Skin epidermis (tissue), 12 donors: ENCODE measurements at regions not wholly inside any gene's neighbourhood (a gene's known extent, or its start where the extent isn't known, plus 50 kb on each side); places are given as distances from the start of the nearest gene placed in this dataset.
A peak's percentile ranks its signal among the peaks of the same experiment; 100 is the strongest.

Source experiments
- H3K27ac ChIP-seq, 21 experiments: fragments of 200-600 bp; sonication (generic) in 11 of 21; one replicate each; pipeline ENCODE4 v1.5.0; 2020; ENCODE audit warnings: mild to moderate bottlenecking in 3 of 21, inconsistent platforms in 2 of 21, moderate library complexity in 2 of 21
- H3K4me3 ChIP-seq, 7 experiments: fragments of 200-600 bp; sonication (generic) in 2 of 7; one replicate each; pipeline ENCODE4 v1.5.0; 2020; ENCODE audit warnings: inconsistent platforms in 2 of 7, mild to moderate bottlenecking in 2 of 7, moderate library complexity in 1 of 7

DNA sequence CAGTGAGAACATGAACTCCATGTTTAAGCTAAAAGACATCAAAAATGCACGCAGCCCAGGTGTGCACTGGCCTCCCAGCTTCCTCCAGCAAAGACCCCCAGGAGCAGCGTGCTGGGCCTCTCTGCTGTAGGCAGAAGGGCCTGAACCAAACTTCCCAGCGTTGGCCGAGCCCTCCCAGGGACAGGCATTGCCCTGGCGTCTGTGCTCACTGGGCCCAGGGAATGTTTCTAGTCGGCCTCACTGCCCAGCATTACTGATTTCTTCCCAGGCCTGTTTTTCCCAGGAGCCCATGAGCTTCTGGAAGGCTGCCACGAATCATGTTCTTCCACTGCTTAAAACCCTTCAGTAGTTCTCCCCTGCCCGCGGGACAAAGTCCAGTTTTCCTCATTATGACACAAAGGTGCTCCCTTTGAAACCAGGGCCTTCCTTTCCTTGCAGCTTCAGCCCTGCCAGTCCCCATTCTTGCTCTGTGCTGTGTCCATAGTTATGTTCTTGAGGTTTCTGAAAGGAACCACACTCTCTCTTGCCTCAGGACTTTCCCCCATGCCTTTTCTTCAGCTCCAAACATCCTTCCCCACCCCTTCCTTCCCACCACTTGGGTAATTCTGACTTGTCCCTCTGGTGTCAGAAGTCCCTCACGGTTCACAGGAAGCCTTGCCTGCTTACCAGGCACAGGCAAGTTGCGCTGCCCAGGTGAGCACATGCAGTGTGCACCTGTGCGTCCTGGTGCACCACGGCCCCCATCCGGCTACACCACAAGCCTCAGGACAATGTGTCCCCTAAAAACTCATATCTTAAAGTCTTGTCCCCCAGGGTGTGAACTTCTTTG lies 93.4 kb upstream of the ENPP6 start:
- H3K27ac ChIP-seq = no peak overlapping the region
- no peak overlapping the region for H3K4me3 ChIP-seq

- H3K27ac ChIP-seq = no peak overlapping the region
- H3K4me3 ChIP-seq = no peak overlapping the region
These were observed 92.5 kb upstream of the ENPP6 start for GRCh38 chr4:184310171-184310567.

GRCh38 chr4:184309241-184310170 lies 91.8 kb upstream of the ENPP6 start:
- H3K27ac ChIP-seq = no peak overlapping the region
- H3K4me3 ChIP-seq = no peak overlapping the region

DNA sequence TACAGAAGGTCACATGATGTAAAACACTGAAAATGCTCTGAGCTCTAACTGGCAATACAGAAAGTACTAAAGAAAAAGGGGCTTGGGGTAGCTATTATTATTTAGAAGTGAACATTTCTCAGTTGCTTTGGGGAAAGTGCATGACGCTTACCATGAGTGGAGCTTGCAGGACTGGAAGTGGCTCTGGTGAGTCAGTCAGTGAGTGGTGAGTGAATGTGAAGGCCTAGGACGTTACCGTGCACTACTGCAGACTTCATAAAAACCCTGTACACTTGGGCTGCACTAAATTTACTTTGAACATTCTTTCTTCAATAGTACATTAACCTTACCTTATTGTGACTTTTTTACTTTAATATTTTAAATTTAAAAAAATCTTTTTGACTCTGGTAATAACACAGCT lies 89.3 kb upstream of the ENPP6 start:
- H3K4me3 ChIP-seq = no peak overlapping the region
- no peak overlapping the region for H3K27ac ChIP-seq

DNA sequence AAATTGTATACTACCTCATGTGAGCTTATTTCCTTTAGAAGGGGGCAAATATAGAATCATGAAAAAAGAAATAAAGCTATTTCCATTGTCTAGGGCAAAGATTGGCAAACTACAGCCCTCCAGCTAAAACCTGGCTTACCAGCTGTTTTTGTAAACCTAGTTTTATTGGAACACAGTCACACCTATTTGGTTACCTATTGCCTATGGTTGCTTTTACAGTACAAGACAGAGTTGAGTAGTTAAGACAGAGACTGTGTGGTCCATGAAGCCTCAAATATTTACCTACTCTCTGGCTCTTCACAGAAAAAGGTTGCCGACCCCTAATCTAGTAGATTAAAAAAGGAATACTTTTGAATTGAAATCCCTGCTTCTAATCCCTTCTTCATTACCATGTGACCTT lies 88.8 kb upstream of the ENPP6 start:
- H3K4me3 ChIP-seq = no peak overlapping the region
- no peak overlapping the region for H3K27ac ChIP-seq

DNA sequence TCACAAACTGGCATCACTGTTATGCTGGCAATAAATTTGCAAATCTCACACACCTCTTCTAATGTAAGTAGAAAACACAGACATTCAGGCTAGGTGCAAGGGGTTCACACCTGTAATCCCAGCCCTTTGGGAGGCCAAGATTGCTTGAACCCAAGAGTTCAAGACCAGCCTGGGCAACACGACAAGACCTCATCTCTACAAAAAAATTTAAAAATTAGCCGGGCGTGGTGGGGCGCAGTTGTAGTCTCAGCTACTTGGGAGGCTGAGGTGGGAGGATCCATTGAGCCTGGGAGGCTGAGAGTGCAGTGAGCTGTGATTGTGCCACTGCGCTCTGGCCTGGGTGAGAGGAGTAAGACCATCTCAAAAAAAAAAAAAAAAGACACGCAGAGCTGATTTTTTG lies 83.1 kb upstream of the ENPP6 start:
- Histone ChIP-seq H3K4me3 (no peak overlapping the region), H3K27ac (no peak overlapping the region)

GRCh38 chr4:184298254-184298653 lies 80.6 kb upstream of the ENPP6 start:
- H3K27ac ChIP-seq = no peak overlapping the region

DNA sequence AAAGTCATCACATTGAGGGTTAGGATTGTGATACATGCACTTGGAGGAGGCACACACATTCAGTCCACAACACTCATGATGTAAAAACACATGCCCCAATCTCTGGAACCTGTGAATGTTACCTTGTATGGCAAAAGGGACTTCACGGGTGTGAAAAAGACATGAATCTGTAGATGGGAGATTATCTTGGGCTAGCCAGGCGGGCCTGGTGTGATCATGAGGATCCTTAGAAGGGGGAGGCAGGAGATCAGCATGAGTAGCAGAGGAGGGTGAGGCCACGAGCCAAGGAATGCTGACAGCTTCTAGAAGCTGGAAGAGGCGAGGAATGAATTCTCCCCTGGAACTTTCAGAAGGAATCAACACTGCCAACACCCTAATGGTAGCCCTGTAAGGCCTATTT lies 77.5 kb upstream of the ENPP6 start:
- H3K27ac ChIP-seq = no peak overlapping the region
- H3K4me3 ChIP-seq = no peak overlapping the region

More at GRCh38 chr4:184298254-184298653, 80.6 kb upstream of the ENPP6 start:
- H3K4me3 ChIP-seq = no peak overlapping the region

- Histone ChIP-seq H3K4me3 (no peak overlapping the region), H3K27ac (no peak overlapping the region)
These were observed 77.0 kb upstream of the ENPP6 start for GRCh38 chr4:184294606-184295133.

- Histone ChIP-seq H3K4me3 (no peak overlapping the region), H3K27ac (no peak overlapping the region)
These were observed 75.9 kb upstream of the ENPP6 start for GRCh38 chr4:184293552-184293951.

DNA sequence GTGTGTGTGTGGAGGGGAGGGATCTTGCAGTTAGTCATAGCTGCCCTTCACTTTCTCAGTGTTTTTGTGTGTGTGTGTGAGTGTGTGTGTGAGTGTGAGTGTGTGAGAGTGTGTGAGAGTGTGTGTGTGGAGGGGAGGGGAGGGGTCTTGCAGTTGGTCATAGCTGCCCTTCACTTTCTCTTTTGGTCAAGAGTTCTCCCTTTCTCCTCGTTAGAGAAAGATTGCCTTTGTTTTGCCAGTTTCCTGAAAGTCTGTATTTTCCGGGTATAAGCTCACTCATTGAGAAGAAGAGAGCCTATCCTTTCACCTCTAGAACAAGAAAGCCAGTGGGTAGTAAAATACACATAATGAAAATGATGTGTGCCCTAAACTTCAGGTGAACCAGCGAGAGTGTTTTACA lies 75.2 kb upstream of the ENPP6 start:
- Histone ChIP-seq H3K4me3 (no peak overlapping the region), H3K27ac (no peak overlapping the region)

DNA sequence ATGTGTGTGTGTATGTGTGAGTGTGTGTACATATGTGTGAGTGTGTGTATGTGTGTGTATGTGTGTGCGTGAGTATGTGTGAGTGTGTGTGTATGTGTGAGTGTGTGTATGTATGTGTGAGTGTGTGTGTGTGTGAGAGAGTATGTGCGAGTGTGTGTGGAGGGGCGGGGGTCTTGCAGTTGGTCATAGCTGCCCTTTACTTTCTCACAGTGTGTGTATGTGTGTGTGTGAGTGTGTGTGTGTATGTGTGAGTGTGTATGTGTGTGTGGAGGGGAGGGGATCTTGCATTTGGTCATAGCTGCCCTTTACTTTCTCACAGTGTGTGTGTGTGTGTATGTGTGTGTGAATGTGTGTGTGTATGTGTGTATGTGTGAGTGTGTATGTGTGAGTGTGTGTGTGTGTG lies 74.8 kb upstream of the ENPP6 start:
- no peak overlapping the region for H3K27ac ChIP-seq
- H3K4me3 ChIP-seq = no peak overlapping the region

GRCh38 chr4:184289179-184289535 lies 71.5 kb upstream of the ENPP6 start:
- Histone ChIP-seq H3K27ac (peak overlapping the region in 10 of 21 experiments; percentile 2 to 74 (median 50)), H3K4me3 (no peak overlapping the region)

DNA sequence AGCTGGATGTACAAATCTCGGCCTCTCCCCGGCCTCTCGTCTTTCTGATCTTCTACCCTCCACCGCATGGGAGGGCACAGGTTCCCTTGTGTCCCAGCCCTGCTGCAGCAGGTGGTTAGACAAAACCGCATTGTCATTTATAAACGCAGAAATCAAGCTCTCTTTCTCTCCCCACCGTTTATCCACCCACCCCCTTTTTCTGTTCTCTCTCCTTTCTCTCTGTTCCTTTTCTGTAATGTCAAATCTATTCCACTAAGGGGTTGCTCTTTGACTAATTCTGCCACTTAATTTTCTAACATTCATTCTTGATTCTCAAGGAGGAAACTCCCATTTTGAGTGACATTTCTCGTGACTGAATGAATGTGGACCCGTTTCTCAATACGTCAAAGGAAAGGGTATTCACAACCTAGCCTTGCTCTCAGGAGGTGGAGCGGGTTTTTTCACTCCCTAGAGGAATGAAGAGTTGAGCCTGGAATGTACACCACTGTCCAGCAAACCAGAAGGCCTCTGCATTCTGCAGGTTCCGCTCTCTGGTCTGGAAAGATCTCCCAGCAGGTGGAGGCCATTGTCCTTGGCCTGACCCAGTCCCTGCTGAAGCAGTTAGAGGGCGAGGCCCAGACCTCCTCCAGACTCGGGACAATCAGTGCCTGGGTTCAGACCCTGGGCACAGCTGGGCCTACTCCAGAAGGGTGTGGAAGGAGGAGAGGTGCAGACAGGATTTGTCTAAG lies 70.9 kb upstream of the ENPP6 start:
- Histone ChIP-seq H3K27ac (peak overlapping the region in 16 of 21 experiments; percentile 2 to 75 (median 53)), H3K4me3 (no peak overlapping the region)

DNA sequence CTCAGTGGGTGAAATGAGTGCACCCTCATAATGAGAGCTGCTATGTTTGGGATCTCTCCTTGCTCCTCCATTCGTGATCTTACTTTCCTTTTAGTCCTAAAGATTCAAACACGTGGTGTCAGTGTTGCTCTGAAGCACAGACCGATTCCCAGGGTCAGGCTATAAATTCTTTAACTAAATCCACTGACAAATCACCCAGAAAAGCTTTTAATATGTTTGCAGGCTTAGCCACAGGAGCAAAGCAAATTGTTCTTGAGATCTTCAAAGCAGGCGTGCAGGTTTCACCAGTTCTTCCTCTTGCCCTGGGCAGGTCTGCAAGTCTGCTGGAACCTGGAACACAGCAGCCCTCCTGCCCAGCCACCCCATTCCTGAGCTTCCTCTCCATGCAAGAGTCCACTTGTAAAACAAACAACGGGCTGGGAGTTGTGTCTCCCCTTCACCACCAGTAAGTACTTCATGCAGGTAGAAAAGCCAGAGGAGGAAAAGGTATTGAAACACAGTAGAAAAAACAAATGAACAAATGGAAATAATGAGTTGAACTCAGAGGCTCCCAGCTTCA lies 70.1 kb upstream of the ENPP6 start:
- Histone ChIP-seq H3K4me3 (no peak overlapping the region), H3K27ac (peak overlapping the region in 18 of 21 experiments; percentile 4 to 75 (median 54))

- H3K27ac ChIP-seq = peak overlapping the region in 1 of 21 experiments; percentile 61
These were observed 68.7 kb upstream of the ENPP6 start for GRCh38 chr4:184286358-184286757.

GRCh38 chr4:184284742-184285141 lies 67.1 kb upstream of the ENPP6 start:
- Histone ChIP-seq H3K4me3 (no peak overlapping the region), H3K27ac (no peak overlapping the region)

More at GRCh38 chr4:184286358-184286757, 68.7 kb upstream of the ENPP6 start:
- H3K4me3 ChIP-seq = no peak overlapping the region

DNA sequence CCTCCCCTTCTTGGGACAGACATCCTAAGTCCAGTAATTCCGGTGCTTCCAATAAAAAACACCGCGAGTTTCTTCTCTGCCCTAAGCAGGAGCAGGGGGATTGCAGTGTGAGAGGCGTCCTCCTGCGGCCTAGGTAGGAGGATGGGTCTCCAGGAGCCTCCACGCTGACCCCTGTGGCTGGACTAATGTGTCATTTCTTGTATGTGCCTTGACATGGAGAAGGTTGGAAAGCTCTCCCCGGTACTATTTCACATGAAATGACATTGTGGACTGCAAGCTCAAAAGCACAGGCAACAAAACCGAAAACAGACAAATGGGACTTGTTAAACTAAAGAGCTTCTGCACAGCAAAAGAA lies 66.6 kb upstream of the ENPP6 start:
- Histone ChIP-seq H3K4me3 (no peak overlapping the region), H3K27ac (peak overlapping the region in 3 of 21 experiments; percentile 36 to 65 (median 57))

DNA sequence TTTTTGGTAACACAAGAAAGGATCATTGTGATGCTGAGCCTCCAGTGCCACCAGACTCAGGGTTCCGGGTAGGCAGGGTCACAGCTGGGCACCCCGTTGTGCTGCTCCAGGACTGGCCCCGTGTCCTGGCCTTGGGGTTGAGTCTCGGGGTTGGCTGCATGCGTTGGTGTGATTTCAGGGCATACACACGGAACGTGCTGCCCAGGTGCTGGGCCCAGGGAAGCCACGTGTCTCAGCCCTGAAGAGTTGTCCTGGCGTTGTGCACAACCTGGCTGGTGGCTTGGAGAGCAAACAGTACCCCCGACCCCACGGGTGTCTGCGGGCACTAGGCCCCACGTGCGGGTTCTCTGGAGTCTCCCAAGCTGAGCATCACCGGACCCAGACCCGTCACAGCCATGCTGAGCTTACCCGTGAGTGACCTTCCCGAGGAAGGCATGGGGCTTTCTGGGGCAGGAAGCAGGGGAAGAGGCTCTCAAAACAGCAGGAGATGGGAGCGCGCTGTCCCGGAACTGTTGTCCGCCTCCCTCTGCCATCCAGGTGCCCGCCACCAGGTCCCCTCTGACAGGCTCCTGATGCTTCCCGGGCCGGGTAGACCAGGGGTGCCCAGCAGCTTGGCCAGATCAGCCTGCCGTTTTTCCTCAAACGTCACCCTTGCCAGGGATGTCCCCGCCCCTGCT lies 66.1 kb upstream of the ENPP6 start:
- Histone ChIP-seq H3K27ac (peak overlapping the region in 9 of 21 experiments; percentile 36 to 86 (median 61)), H3K4me3 (peak overlapping the region in 1 of 7 experiments; percentile 3)
